A673 (cell line): ENCODE measurements at regions not wholly inside any gene's neighbourhood (a gene's known extent, or its start where the extent isn't known, plus 50 kb on each side); places are given as distances from the start of the nearest gene placed in this dataset.

ENCODE experiments used
- BruUV-seq: library from RNA; stranded (reverse); fragments of 400-500 nt; replicated peaks from 2 replicates; lab custom pipeline; 2021; lab: Mats Ljungman, UMichigan
- CTCF ChIA-PET: fragments of 300-600 bp; sonication (Branson Sonifier 250); formaldehyde crosslinking; loops from one replicate; lab custom pipeline; 2022; ENCODE audit warnings: antibody characterized with exemption; lab: Charles Lee
- POLR2A ChIA-PET: fragments of 300-600 bp; sonication (Branson Sonifier 250); formaldehyde crosslinking; loops from one replicate; lab custom pipeline; 2022; ENCODE audit warnings: antibody characterized with exemption; ENCODE audit not compliant: low non-redundant PET; lab: Charles Lee
- DNase-seq: peaks from one replicate; pipeline ENCODE4 v3.0.0-alpha.2; 2015; ENCODE audit warnings: low spot score
- H3K27ac ChIP-seq: fragments of 200-600 bp; sonication (generic); 2 replicates; pipeline ENCODE4 v1.5.1; 2016; ENCODE audit warnings: mixed run types, low read depth, mild to moderate bottlenecking, mixed read lengths, antibody characterized with exemption, low read length; ENCODE audit not compliant: poor library complexity, severe bottlenecking
- H3K27me3 ChIP-seq: fragments of 200-600 bp; sonication (generic); replicated peaks from 2 replicates; pipeline ENCODE4 v1.6.1; 2017; ENCODE audit warnings: mixed run types, low read depth, mild to moderate bottlenecking, mixed read lengths, antibody characterized with exemption, low read length; ENCODE audit not compliant: insufficient read depth, poor library complexity
- H3K36me3 ChIP-seq: fragments of 200-600 bp; sonication (generic); 2 replicates; pipeline ENCODE4 v1.6.1; 2016; ENCODE audit warnings: mixed run types, mild to moderate bottlenecking, mixed read lengths, antibody characterized with exemption, low read length; ENCODE audit not compliant: insufficient read depth, poor library complexity, severe bottlenecking
- H3K4me1 ChIP-seq: fragments of 200-600 bp; sonication (generic); 2 replicates; pipeline ENCODE4 v1.6.1; 2017; ENCODE audit warnings: mixed run types, mild to moderate bottlenecking, mixed read lengths, antibody characterized with exemption, low read length; ENCODE audit not compliant: insufficient read depth, poor library complexity, severe bottlenecking
- H3K4me3 ChIP-seq: fragments of 200-600 bp; sonication (generic); 2 replicates; pipeline ENCODE4 v1.5.1; 2016; ENCODE audit warnings: low read depth, mixed run types, mild to moderate bottlenecking, mixed read lengths, low read length; ENCODE audit not compliant: poor library complexity, severe bottlenecking
- H3K9me3 ChIP-seq: fragments of 200-600 bp; sonication (generic); 2 replicates; pipeline ENCODE4 v1.6.1; 2016; ENCODE audit warnings: mixed run types, low read depth, mild to moderate bottlenecking, mixed read lengths, antibody characterized with exemption, low read length; ENCODE audit not compliant: poor library complexity, severe bottlenecking
- EZH2 ChIP-seq: fragments of 200-600 bp; sonication (generic); IDR thresholded peaks from 2 replicates; pipeline ENCODE4 v1.6.1; 2017; ENCODE audit warnings: borderline replicate concordance, low read depth, mild to moderate bottlenecking, mixed read lengths, antibody characterized with exemption, low read length; ENCODE audit not compliant: poor library complexity, severe bottlenecking
- intact Hi-C: fragments of 100-400 bp; cut with micrococcal nuclease; formaldehyde crosslinking; loops from one replicate; pipeline ENCODE4 v1.10.0; 2022; ENCODE audit not compliant: unreplicated experiment
- TF ChIP-seq, protein P1 (sequence below): fragments of 300-800, 200-600 bp; sonication (generic); conservative IDR thresholded peaks from 2 replicates; pipeline ENCODE4 v1.5.1; 2017; ENCODE audit warnings: low read depth, mild to moderate bottlenecking, antibody characterized with exemption, low read length, moderate library complexity, mixed read lengths

DNA sequence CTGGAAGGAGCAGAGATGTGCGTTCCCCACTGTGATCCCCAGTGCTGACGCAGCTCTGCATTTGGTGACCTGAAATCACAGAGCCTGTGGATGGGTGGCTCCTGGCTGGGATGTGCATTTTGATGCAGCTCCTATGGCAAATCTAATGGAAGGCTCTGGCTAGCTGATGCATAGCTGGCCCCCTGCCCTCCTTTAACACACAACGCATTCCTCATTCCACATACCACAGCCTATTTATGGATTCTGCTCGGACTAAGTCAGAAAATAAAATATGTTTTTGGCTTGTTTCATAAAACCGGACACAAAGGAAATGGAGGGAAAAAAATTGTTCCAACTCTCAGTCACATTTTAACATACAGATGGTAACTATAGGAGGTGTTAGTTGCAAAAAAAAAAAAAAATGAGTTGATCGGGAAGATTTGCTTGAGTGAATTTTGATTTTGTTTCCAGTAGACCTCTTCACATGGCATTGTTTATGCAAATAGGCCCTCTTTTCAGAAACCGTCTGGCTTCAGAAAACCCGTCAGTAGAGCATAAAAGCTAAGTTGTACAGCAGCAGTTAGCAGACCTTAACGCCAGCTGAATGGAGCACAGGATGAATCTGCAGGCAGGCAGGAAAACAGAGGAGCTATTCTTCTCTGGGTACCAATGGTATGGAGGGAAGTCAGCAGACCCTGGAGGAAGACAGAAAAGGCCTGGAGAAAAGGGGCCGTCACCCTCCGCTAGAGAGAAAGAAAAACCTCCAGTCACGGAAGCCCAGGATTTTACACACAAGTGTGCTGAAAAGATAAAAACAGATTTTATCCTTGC lies 215.4 kb downstream of the HDGFL1 start:
- no peaks in the 10 kb centered on the region for H3K4me1 ChIP-seq
- H3K9me3 ChIP-seq: no peaks in the 10 kb centered on the region
- CTCF ChIA-PET: no interaction called here
- TF ChIP-seq, protein P1, sequence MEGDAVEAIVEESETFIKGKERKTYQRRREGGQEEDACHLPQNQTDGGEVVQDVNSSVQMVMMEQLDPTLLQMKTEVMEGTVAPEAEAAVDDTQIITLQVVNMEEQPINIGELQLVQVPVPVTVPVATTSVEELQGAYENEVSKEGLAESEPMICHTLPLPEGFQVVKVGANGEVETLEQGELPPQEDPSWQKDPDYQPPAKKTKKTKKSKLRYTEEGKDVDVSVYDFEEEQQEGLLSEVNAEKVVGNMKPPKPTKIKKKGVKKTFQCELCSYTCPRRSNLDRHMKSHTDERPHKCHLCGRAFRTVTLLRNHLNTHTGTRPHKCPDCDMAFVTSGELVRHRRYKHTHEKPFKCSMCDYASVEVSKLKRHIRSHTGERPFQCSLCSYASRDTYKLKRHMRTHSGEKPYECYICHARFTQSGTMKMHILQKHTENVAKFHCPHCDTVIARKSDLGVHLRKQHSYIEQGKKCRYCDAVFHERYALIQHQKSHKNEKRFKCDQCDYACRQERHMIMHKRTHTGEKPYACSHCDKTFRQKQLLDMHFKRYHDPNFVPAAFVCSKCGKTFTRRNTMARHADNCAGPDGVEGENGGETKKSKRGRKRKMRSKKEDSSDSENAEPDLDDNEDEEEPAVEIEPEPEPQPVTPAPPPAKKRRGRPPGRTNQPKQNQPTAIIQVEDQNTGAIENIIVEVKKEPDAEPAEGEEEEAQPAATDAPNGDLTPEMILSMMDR: no peak
- no peak for TF ChIP-seq EZH2
- no peaks in the 10 kb centered on the region for H3K27me3 ChIP-seq
- H3K27ac ChIP-seq: no peak overlapping the region
- no peak overlapping the region for H3K4me3 ChIP-seq
- H3K36me3 ChIP-seq: no peaks in the 10 kb centered on the region
- intact Hi-C loops: no loop called here
- POLR2A ChIA-PET: no interaction called here
- DNase-seq: no peak
- no TSS peak for BruUV-seq

DNA sequence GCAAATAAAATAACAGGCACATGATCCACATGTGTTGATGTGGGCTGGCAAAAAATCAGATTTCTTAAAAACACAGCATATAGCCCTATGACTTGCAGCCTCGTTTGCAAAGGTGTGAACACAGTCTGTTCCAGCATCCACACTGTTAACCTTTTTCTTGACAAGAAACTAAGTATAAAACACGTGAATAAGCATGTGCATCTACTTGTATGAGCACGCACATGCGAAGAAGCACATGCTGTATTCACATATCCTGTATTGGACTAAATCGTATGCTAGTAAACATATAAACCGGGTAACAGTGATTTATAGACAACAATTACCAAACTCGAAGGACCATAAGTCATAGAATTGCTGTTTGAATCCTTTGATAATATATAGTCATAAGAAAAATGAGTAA lies 218.7 kb downstream of the HDGFL1 start:
- Histone ChIP-seq H3K4me1 (no peaks in the 10 kb centered on the region), H3K4me3 (no peak overlapping the region), H3K27me3 (no peaks in the 10 kb centered on the region), H3K36me3 (no peaks in the 10 kb centered on the region), H3K9me3 (no peaks in the 10 kb centered on the region), H3K27ac (no peak overlapping the region)
- DNase-seq: no peak
- ChIA-PET POLR2A (no interaction called here), CTCF (no interaction called here)
- TF ChIP-seq, protein P1: no peak
- no peak for TF ChIP-seq EZH2
- intact Hi-C loops: no loop called here
- no TSS peak for BruUV-seq

DNA sequence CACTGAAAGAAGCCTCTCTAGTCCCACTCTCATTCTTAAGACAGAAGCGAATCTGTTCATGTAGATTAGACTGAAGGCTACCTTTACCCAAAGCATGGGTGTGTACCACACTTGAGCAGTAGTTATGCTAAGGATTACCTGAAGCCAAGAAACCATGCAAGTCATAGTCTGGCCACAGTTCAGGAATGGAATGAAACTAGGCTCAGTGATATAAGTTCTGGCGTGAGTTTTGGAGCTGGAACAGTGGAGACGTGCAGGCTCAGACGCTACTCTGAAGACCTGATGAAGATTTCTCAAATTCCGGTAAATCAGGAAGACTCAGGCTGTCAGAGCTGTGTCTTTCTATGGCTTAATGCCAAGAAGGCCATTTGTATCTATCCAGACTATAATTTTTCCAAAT lies 219.9 kb downstream of the HDGFL1 start:
- H3K9me3 ChIP-seq: no peaks in the 10 kb centered on the region
- no peak overlapping the region for H3K27ac ChIP-seq
- no peaks in the 10 kb centered on the region for H3K4me1 ChIP-seq
- no TSS peak for BruUV-seq
- ChIA-PET POLR2A (no interaction called here), CTCF (no interaction called here)
- H3K27me3 ChIP-seq: no peaks in the 10 kb centered on the region
- DNase-seq: no peak
- TF ChIP-seq EZH2: no peak
- TF ChIP-seq, protein P1: no peak
- intact Hi-C loops: no loop called here
- H3K36me3 ChIP-seq: no peaks in the 10 kb centered on the region
- no peak overlapping the region for H3K4me3 ChIP-seq
